Right lobe of liver (tissue), 4 donors: ENCODE measurements at regions not wholly inside any gene's neighbourhood (a gene's known extent, or its start where the extent isn't known, plus 50 kb on each side); places are given as distances from the start of the nearest gene placed in this dataset.

Experiments
- POLR2A ChIP-seq: fragments of 450-650 bp; IDR thresholded peaks from one replicate; pipeline ENCODE4 v1.6.1; 2017; ENCODE audit warnings: antibody characterized with exemption, mild to moderate bottlenecking
- TF ChIP-seq, protein P1 (sequence below), 4 donors: fragments of 200-600 bp in 3 of 4; fragments of 450-650 bp in 1 of 4; IDR thresholded peaks; one replicate each; pipeline versions ENCODE4 v1.5.1 to v1.8.0; 2016 to 2022; ENCODE audit warnings: antibody characterized with exemption in 4 of 4, mild to moderate bottlenecking in 2 of 4
- donor health status: DM: no; HTN: no; CAD: no.
- donor health status: DM: no; HTN: no; CAD: no.
- donor health status: DM: no; HTN: yes; CAD: no.

DNA sequence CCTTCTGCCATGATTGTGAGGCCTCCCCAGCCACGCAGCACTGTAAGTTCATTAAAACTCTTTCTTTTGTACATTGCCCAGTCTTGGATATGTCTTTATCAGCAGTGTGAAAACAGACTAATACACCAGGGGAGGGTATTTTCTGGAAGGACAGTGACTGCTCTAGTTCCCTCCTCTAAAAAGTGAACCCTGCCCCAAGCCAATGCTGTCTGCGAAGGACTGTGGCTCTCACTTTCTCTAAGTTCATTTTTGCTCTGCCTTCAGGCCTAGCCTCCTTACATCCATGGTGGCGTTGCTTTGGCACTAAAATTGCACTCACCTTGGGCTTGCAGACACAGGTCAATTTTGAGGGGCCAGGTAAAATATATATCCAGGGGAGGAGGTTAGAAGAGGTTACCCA lies 323.0 kb downstream of the VRK1 start:
- TF ChIP-seq, protein P1, sequence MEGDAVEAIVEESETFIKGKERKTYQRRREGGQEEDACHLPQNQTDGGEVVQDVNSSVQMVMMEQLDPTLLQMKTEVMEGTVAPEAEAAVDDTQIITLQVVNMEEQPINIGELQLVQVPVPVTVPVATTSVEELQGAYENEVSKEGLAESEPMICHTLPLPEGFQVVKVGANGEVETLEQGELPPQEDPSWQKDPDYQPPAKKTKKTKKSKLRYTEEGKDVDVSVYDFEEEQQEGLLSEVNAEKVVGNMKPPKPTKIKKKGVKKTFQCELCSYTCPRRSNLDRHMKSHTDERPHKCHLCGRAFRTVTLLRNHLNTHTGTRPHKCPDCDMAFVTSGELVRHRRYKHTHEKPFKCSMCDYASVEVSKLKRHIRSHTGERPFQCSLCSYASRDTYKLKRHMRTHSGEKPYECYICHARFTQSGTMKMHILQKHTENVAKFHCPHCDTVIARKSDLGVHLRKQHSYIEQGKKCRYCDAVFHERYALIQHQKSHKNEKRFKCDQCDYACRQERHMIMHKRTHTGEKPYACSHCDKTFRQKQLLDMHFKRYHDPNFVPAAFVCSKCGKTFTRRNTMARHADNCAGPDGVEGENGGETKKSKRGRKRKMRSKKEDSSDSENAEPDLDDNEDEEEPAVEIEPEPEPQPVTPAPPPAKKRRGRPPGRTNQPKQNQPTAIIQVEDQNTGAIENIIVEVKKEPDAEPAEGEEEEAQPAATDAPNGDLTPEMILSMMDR (IDR thresholded peaks at IDR 0.05), result no peak
- no peak for TF ChIP-seq POLR2A
